Activated CD4-positive, alpha-beta memory T cell treated with anti-CD3 and anti-CD28 coated beads, Interleukin-2, amount 10 ng/mL, durations not matched to agents 7 days and 5 days (primary cell): ENCODE measurements at regions not wholly inside any gene's neighbourhood (a gene's known extent, or its start where the extent isn't known, plus 50 kb on each side); places are given as distances from the start of the nearest gene placed in this dataset.

ENCODE experiments used
- CTCF ChIA-PET: fragments of 350-600 bp; sonication (Branson Sonifier 250); formaldehyde crosslinking; loops from one replicate; lab custom pipeline; 2021; ENCODE audit warnings: antibody characterized with exemption, inconsistent platforms; lab: Charles Lee
- POLR2A ChIA-PET: fragments of 350-600 bp; sonication (Branson Sonifier 250); formaldehyde crosslinking; loops from one replicate; lab custom pipeline; 2021; ENCODE audit warnings: antibody characterized with exemption; lab: Charles Lee
- DNase-seq: peaks from one replicate; pipeline ENCODE4 v3.0.0-alpha.2; 2020
- H3K27ac Mint-ChIP-seq: one replicate; pipeline ENCODE4 v1.8.0; 2021; ENCODE audit warnings: mild to moderate bottlenecking, mixed read lengths
- H3K27me3 Mint-ChIP-seq: one replicate; pipeline ENCODE4 v1.8.0; 2021; ENCODE audit warnings: mixed read lengths
- H3K36me3 Mint-ChIP-seq: one replicate; pipeline ENCODE4 v1.8.0; 2021; ENCODE audit warnings: low read depth, mixed read lengths
- H3K4me1 Mint-ChIP-seq: one replicate; pipeline ENCODE4 v1.8.0; 2021; ENCODE audit warnings: mixed read lengths
- H3K4me3 Mint-ChIP-seq: one replicate; pipeline ENCODE4 v1.8.0; 2021; ENCODE audit warnings: mild to moderate bottlenecking, mixed read lengths
- H3K9me3 Mint-ChIP-seq: one replicate; pipeline ENCODE4 v1.8.0; 2021; ENCODE audit warnings: mixed read lengths

DNA sequence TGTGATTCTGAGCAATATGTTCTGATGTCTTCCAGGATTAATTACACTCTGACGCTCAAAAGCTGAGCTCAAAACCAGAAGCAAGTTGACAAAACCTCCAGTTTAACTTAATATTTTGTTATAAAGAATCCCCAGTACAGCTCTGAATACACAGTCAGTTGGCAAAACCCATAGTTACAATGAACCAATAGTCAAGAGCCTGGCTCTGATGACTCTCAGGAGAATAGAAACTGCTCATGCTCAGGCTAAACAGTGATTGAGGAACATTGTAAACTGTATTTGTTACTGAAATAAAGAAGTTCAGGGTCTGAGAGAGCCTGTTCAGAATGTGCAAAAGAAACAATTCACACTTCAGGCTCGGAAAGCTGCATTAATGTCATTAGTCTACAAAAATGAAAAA, 1565.9 kb downstream of the SUCLG1 start:
- H3K4me3 Mint-ChIP-seq = no peak overlapping the region
- no peak for DNase-seq
- no peak overlapping the region for H3K27ac Mint-ChIP-seq
- CTCF ChIA-PET = no interaction called here
- H3K27me3 Mint-ChIP-seq = no peaks in the 10 kb centered on the region
- H3K4me1 Mint-ChIP-seq = no peaks in the 10 kb centered on the region
- H3K36me3 Mint-ChIP-seq = no peaks in the 10 kb centered on the region
- peaks cover 8% of the 10 kb centered on the region for H3K9me3 Mint-ChIP-seq
- POLR2A ChIA-PET = no interaction called here

GRCh38 chr2:82879803-82880202, 1579.3 kb downstream of the SUCLG1 start:
- peaks cover 12% of the 10 kb centered on the region for H3K9me3 Mint-ChIP-seq
- H3K27ac Mint-ChIP-seq = no peak overlapping the region
- CTCF ChIA-PET = no interaction called here
- H3K4me1 Mint-ChIP-seq = no peaks in the 10 kb centered on the region
- H3K27me3 Mint-ChIP-seq = no peaks in the 10 kb centered on the region
- H3K36me3 Mint-ChIP-seq = no peaks in the 10 kb centered on the region
- DNase-seq = no peak
- no peak overlapping the region for H3K4me3 Mint-ChIP-seq
- POLR2A ChIA-PET = no interaction called here

DNA sequence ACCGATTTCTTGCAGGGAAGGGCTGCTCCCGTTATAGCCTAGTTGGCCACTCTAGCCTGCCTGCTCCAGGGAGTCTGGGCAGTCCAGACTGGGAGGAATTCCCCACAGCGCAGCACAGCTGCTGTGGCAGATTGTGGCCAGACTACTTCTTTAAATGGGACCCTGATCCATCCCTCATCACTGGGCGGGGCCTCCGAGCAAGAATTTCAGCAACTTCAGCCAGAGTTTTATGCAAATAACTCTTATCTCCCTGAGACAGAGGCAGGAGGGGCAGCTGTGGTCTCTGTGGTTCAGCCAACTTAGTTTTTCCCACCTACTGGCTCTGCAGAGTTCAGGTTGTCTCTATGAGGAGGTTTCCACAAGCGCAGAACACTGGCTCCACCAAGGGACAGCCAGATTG, 1583.2 kb downstream of the SUCLG1 start:
- H3K9me3 Mint-ChIP-seq = peaks cover 15% of the 10 kb centered on the region
- ChIA-PET POLR2A (no interaction called here), CTCF (no interaction called here)
- H3K27me3 Mint-ChIP-seq = no peaks in the 10 kb centered on the region
- no peak overlapping the region for H3K27ac Mint-ChIP-seq
- no peaks in the 10 kb centered on the region for H3K4me1 Mint-ChIP-seq
- no peak overlapping the region for H3K4me3 Mint-ChIP-seq
- no peak for DNase-seq
- H3K36me3 Mint-ChIP-seq = no peaks in the 10 kb centered on the region

DNA sequence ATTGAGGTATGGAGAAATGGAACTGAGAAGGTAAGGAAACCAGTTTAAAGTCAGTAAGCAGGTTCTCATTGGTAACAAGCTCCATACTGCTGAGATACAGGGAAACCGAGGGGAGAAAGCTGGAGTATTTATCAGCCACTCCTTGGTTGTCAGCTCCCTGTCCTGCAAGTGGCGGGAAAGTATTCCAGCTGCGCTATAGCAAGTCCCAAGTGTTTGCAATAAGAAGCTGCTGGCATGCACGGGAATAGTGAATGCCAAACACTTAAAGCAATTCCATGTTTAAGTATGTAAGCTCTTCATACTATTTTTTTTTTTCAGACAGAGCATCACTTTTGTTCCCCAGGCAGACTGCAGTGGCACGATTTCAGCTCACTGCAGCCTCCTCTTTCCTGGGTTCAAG, 1601.1 kb downstream of the SUCLG1 start:
- Mint-ChIP-seq H3K9me3 (peaks cover 1% of the 10 kb centered on the region), H3K4me3 (no peak overlapping the region), H3K27me3 (no peaks in the 10 kb centered on the region), H3K4me1 (no peaks in the 10 kb centered on the region), H3K27ac (no peak overlapping the region), H3K36me3 (no peaks in the 10 kb centered on the region)
- POLR2A ChIA-PET = no interaction called here
- no peak for DNase-seq
- CTCF ChIA-PET = no interaction called here

- Mint-ChIP-seq H3K4me3 (no peak overlapping the region), H3K27ac (no peak overlapping the region), H3K4me1 (no peaks in the 10 kb centered on the region), H3K27me3 (no peaks in the 10 kb centered on the region), H3K36me3 (no peaks in the 10 kb centered on the region), H3K9me3 (peaks cover 1% of the 10 kb centered on the region)
- ChIA-PET POLR2A (no interaction called here), CTCF (no interaction called here)
- no peak for DNase-seq
Measured at GRCh38 chr2:82853299-82853698, 1605.8 kb downstream of the SUCLG1 start.

DNA sequence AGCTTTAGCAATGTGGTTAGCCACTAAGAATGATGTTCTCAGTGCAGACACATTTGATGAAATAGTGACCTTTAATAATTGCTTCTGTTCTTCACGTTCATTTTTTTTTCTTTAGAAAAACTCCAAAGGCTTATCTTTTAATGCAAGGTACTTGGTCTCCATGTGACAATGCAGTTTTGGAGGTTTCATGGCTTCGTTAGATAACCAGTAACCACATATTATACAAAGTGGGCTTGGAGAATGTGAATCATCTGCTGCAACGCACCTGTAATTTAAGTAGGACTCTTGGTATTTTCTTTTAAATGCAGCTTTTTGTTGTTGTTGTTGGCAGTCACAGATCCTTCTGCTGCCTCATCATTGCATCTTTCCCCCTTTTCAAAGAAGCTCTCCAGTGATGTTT, 1606.3 kb downstream of the SUCLG1 start:
- CTCF ChIA-PET = no interaction called here
- Mint-ChIP-seq H3K9me3 (peaks cover 1% of the 10 kb centered on the region), H3K27ac (no peak overlapping the region), H3K36me3 (no peaks in the 10 kb centered on the region), H3K27me3 (no peaks in the 10 kb centered on the region), H3K4me3 (no peak overlapping the region), H3K4me1 (no peaks in the 10 kb centered on the region)
- DNase-seq = no peak
- POLR2A ChIA-PET = no interaction called here

DNA sequence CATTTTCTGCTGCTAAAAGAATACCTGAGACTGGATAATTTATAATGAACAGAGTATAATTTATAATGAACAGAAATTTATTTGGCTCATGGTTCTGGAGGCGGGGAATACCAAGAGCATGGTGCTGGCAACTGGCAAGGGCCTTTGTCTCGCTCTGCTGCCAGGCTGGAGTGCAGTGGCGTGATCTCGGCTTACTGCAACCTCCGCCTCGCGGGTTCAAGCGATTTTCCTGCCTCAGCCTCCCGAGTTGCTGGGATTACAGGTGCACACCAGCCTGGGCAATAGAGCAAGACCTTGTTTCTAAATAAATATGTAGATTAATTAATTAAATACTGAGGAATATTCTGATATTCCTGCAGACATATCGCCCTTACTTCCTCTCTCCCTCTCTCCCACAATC, 1610.8 kb downstream of the SUCLG1 start:
- Mint-ChIP-seq H3K27me3 (no peaks in the 10 kb centered on the region), H3K27ac (no peak overlapping the region), H3K9me3 (no peaks in the 10 kb centered on the region), H3K4me1 (no peaks in the 10 kb centered on the region), H3K4me3 (no peak overlapping the region), H3K36me3 (no peaks in the 10 kb centered on the region)
- POLR2A ChIA-PET = no interaction called here
- CTCF ChIA-PET = no interaction called here
- DNase-seq = no peak

GRCh38 chr2:82839036-82839435, 1620.0 kb downstream of the SUCLG1 start:
- H3K27ac Mint-ChIP-seq = no peak overlapping the region
- H3K4me3 Mint-ChIP-seq = no peak overlapping the region
- no peak for DNase-seq
- peaks cover 5% of the 10 kb centered on the region for H3K9me3 Mint-ChIP-seq
- ChIA-PET CTCF (no interaction called here), POLR2A (no interaction called here)
- H3K27me3 Mint-ChIP-seq = no peaks in the 10 kb centered on the region
- H3K4me1 Mint-ChIP-seq = no peaks in the 10 kb centered on the region
- no peaks in the 10 kb centered on the region for H3K36me3 Mint-ChIP-seq

- no peaks in the 10 kb centered on the region for H3K4me1 Mint-ChIP-seq
- ChIA-PET CTCF (no interaction called here), POLR2A (no interaction called here)
- no peak overlapping the region for H3K27ac Mint-ChIP-seq
- no peaks in the 10 kb centered on the region for H3K27me3 Mint-ChIP-seq
- H3K36me3 Mint-ChIP-seq = no peaks in the 10 kb centered on the region
- no peak overlapping the region for H3K4me3 Mint-ChIP-seq
- no peak for DNase-seq
- H3K9me3 Mint-ChIP-seq = peaks cover 5% of the 10 kb centered on the region
Measured at GRCh38 chr2:82837588-82838304, 1621.3 kb downstream of the SUCLG1 start.

DNA sequence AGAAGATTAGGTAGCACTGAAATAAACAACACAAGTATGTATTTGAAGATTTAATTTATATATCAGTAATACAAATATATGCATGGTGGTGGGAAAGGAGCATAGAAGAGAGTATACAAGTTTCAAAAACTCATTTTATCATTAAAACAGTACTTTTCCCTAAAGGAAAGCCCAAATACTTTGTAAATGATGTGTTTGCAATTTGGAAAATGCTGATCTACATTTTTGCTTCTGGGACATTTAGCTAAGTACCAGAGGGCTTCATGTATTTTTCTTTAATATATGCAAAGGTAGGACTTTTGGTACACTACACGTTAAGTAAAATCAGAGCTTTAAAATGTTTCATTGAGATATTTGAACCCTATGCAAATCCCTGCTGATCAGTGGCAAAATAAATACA, 1624.2 kb downstream of the SUCLG1 start:
- Mint-ChIP-seq H3K4me1 (no peaks in the 10 kb centered on the region), H3K27ac (no peak overlapping the region), H3K4me3 (no peak overlapping the region), H3K27me3 (no peaks in the 10 kb centered on the region), H3K36me3 (no peaks in the 10 kb centered on the region), H3K9me3 (peaks cover 9% of the 10 kb centered on the region)
- DNase-seq = no peak
- ChIA-PET CTCF (no interaction called here), POLR2A (no interaction called here)

DNA sequence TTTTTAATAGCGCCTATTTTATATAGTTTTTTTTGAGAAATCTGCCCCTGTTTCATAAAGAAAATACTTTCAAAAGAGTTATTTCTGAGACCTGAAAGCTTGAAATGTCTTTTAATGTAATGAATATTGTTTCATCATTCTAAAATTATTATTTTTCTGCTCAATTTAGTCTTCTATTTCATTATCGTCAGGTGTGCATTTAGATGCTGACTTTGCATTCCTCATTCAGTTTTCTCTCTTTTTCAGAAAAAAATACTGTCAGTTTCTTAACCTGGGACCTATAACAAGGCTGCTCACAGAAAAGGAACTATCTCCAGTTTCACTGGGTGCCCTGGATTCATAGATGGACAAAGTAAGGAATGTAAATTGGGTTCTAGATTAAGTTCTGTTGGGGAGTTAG, 1631.7 kb downstream of the SUCLG1 start:
- no peak for DNase-seq
- Mint-ChIP-seq H3K4me1 (no peaks in the 10 kb centered on the region), H3K27ac (no peak overlapping the region), H3K36me3 (no peaks in the 10 kb centered on the region), H3K4me3 (no peak overlapping the region), H3K9me3 (peaks cover 4% of the 10 kb centered on the region), H3K27me3 (no peaks in the 10 kb centered on the region)
- ChIA-PET CTCF (no interaction called here), POLR2A (no interaction called here)

- H3K9me3 Mint-ChIP-seq = peaks cover 4% of the 10 kb centered on the region
- no peaks in the 10 kb centered on the region for H3K36me3 Mint-ChIP-seq
Measured at GRCh38 chr2:82826437-82826836, 1632.6 kb downstream of the SUCLG1 start.

DNA sequence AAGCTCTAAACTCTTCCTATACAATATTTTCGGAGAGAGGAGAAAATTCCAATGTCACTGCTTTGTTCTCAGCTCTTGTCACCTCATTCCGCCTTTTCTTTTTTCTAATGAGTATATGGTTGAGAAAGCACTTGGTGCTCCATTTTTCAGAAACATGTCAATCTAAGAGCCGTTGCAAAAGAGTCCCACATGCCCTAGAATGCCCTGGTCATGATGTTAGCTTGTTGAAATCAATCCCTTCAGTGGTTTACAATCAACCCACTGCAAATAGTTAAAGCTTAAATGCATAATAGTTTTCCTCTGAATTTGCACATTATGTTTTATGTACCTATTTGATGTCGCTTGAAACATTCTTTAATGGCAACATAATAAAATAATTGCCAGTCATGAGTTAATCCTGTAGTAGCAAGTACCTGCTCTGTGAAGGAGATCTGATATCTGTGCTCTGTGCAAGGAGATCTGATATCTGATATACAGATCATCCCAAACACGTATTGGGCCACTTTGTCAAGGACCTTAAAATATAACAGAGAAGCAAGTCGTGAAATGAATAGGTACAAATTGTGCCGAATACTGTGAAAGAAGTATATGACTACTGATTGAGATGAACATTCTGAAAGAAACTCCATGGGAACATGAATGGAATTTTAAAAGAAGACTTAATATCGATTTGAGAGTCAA, 1633.5 kb downstream of the SUCLG1 start:
- H3K27me3 Mint-ChIP-seq = no peaks in the 10 kb centered on the region
- H3K9me3 Mint-ChIP-seq = peaks cover 2% of the 10 kb centered on the region
- DNase-seq = no peak
- no peak overlapping the region for H3K4me3 Mint-ChIP-seq
- H3K36me3 Mint-ChIP-seq = no peaks in the 10 kb centered on the region
- ChIA-PET POLR2A (no interaction called here), CTCF (no interaction called here)
- no peaks in the 10 kb centered on the region for H3K4me1 Mint-ChIP-seq
- H3K27ac Mint-ChIP-seq = no peak overlapping the region

More at GRCh38 chr2:82826437-82826836, 1632.6 kb downstream of the SUCLG1 start:
- no peaks in the 10 kb centered on the region for H3K4me1 Mint-ChIP-seq
- no peak overlapping the region for H3K4me3 Mint-ChIP-seq
- ChIA-PET CTCF (no interaction called here), POLR2A (no interaction called here)
- DNase-seq = no peak
- no peak overlapping the region for H3K27ac Mint-ChIP-seq
- H3K27me3 Mint-ChIP-seq = no peaks in the 10 kb centered on the region

GRCh38 chr2:82823892-82824291, 1635.2 kb downstream of the SUCLG1 start:
- POLR2A ChIA-PET = no interaction called here
- DNase-seq = no peak
- Mint-ChIP-seq H3K9me3 (peaks cover 1% of the 10 kb centered on the region), H3K36me3 (no peaks in the 10 kb centered on the region), H3K4me3 (no peak overlapping the region), H3K27me3 (no peaks in the 10 kb centered on the region), H3K27ac (no peak overlapping the region), H3K4me1 (no peaks in the 10 kb centered on the region)
- CTCF ChIA-PET = no interaction called here
